ENCODE measurements at regions not wholly inside any gene's neighbourhood (a gene's known extent, or its start where the extent isn't known, plus 50 kb on each side); places are given as distances from the start of the nearest gene placed in this dataset.

- TF ChIP-seq MYB (IDR thresholded peaks at IDR 0.05; ENCODE audit: borderline replicate concordance, low read depth, low read length), result 0 out of 2 replicates have a peak, but pooled peaks have one; percentile 68
- no peak for TF ChIP-seq POLR2AphosphoS5 (IDR thresholded peaks at IDR 0.05; ENCODE audit: low read length)
- TF ChIP-seq TARDBP (IDR thresholded peaks at IDR 0.05; ENCODE audit: borderline replicate concordance), result no peak
- TF ChIP-seq TBL1XR1 (IDR thresholded peaks at IDR 0.05; ENCODE audit: low read depth, low read length), result no peak
- no peak; the same call in 1 of the 2 replicates for TF ChIP-seq NKRF (conservative IDR thresholded peaks at IDR 0.05)
- no peak for TF ChIP-seq RELA (IDR thresholded peaks at IDR 0.05; ENCODE audit: borderline replicate concordance, partially characterized antibody)
- peak; percentile 88 for TF ChIP-seq JUNB (IDR thresholded peaks at IDR 0.05)
- no peak for TF ChIP-seq SMAD5 (IDR thresholded peaks at IDR 0.05; ENCODE audit: low read depth)
- no peak for TF ChIP-seq KDM1A (IDR thresholded peaks at IDR 0.05; ENCODE audit: borderline replicate concordance)
- peak; percentile 70 to 77 for TF ChIP-seq IKZF2 (IDR thresholded peaks at IDR 0.05)
- no peak; the same call in 1 of the 2 replicates for TF ChIP-seq ZNF384 (IDR thresholded peaks at IDR 0.05; ENCODE audit: borderline replicate concordance, low read depth, low read length)
- TF ChIP-seq IRF4 (IDR thresholded peaks at IDR 0.05; ENCODE audit: low read depth, low read length), result peak; percentile 67; the same call in 1 of the 2 replicates
- no peak for TF ChIP-seq HSF1 (IDR thresholded peaks at IDR 0.05; ENCODE audit: low read depth, low read length)
- TF ChIP-seq CREM (IDR thresholded peaks at IDR 0.05; ENCODE audit: low read depth), result peak; percentile 43; the same call in 1 of the 2 replicates
- peak; percentile 77 for TF ChIP-seq GATAD2B (conservative IDR thresholded peaks at IDR 0.05; ENCODE audit: low read depth)
- TF ChIP-seq EGR1 (IDR thresholded peaks at IDR 0.05; ENCODE audit: borderline replicate concordance in 1 of 2, low read depth in 2 of 2, low read length in 2 of 2), result no peak
- no peak for TF ChIP-seq ZNF622 (IDR thresholded peaks at IDR 0.05)
- peak; percentile 76 for TF ChIP-seq RUNX3 (IDR thresholded peaks at IDR 0.05; ENCODE audit: low read length)
- TF ChIP-seq POU2F2 (IDR thresholded peaks at IDR 0.05; ENCODE audit: borderline replicate concordance, low read depth, low read length), result no peak; the same call in 2 of the 3 replicates
- TF ChIP-seq ELK1 (IDR thresholded peaks at IDR 0.05; ENCODE audit: low read depth, low read length), result no peak
- no peak for TF ChIP-seq ESRRA (IDR thresholded peaks at IDR 0.05; ENCODE audit: low read length)
- no peak for TF ChIP-seq MYC (IDR thresholded peaks at IDR 0.05; ENCODE audit: insufficient read depth, insufficient read length, insufficient replicate concordance, low read length, severe bottlenecking)
- peak; percentile 36 for TF ChIP-seq SKIL (IDR thresholded peaks at IDR 0.05; ENCODE audit: low read depth, poor library complexity, severe bottlenecking)
- TF ChIP-seq SUZ12 (IDR thresholded peaks at IDR 0.05; ENCODE audit: unreplicated experiment), result no peak
Measured at GRCh38 chr2:136055929-136056688, 61.8 kb downstream of the CXCR4 start (continued).
